ENCODE measurements at regions not wholly inside any gene's neighbourhood (a gene's known extent, or its start where the extent isn't known, plus 50 kb on each side); places are given as distances from the start of the nearest gene placed in this dataset.

DNA sequence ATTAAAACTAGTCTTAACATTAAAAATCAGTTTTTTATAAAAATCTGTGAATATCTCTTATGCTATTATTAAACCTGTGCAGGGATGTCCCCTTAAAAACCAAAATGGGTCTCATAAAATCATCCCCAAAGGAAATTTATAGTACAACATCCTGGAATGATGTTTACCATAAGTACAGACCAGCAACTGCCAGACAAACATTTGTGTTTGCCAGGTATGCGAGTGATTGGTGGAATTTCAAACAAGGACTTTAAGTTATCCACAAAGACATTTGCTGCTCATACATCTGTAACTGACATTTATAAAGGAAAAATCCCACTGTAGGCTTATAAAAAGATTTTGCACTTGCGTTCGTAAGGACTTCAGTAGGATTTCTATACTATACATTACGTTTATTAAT is 1375.4 kb upstream of the WWC1 start:
- no peak for TF ChIP-seq POLR2A (IDR thresholded peaks at IDR 0.05)
- TF ChIP-seq, protein P1, sequence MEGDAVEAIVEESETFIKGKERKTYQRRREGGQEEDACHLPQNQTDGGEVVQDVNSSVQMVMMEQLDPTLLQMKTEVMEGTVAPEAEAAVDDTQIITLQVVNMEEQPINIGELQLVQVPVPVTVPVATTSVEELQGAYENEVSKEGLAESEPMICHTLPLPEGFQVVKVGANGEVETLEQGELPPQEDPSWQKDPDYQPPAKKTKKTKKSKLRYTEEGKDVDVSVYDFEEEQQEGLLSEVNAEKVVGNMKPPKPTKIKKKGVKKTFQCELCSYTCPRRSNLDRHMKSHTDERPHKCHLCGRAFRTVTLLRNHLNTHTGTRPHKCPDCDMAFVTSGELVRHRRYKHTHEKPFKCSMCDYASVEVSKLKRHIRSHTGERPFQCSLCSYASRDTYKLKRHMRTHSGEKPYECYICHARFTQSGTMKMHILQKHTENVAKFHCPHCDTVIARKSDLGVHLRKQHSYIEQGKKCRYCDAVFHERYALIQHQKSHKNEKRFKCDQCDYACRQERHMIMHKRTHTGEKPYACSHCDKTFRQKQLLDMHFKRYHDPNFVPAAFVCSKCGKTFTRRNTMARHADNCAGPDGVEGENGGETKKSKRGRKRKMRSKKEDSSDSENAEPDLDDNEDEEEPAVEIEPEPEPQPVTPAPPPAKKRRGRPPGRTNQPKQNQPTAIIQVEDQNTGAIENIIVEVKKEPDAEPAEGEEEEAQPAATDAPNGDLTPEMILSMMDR (IDR thresholded peaks at IDR 0.05 in 8 of 11, conservative IDR thresholded peaks at IDR 0.05 in 3 of 11), result no peak
